Inflammatory macrophage treated with lipopolysaccharide for 1 hour (primary cell): ENCODE measurements at regions not wholly inside any gene's neighbourhood (a gene's known extent, or its start where the extent isn't known, plus 50 kb on each side); places are given as distances from the start of the nearest gene placed in this dataset.

Source experiments
- DNase-seq, 2 donors: peaks; one replicate each; pipeline ENCODE4 v3.0.0-alpha.2; 2020 to 2022

DNA sequence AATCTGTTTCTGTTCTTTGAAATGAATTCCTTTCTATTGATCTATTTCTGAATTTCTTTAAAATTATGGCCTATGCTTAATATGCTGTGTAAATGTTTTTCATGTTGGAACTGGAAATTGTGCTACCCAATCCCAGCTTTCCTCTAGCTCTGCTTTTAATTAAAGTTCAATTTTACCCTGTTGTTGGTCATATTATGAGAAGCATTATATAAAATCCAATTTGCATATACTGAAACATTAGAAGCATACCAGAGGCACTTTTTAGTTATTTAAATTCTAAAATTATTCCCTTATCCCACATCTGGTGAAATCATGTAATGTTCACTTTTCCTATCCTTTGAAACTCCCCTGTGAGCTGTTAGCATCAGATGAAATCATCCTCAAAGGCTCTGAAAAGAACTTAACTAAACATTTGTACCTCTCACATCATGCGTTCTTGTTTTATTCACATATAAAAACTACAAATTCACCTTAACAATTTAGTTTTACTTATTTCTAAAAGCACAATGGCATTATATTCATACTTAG lies 160.6 kb upstream of the COL21A1 start:
- no peak for DNase-seq

- no peak for DNase-seq
Observed at GRCh38 chr6:56406276-56407269, 159.2 kb upstream of the COL21A1 start.

DNA sequence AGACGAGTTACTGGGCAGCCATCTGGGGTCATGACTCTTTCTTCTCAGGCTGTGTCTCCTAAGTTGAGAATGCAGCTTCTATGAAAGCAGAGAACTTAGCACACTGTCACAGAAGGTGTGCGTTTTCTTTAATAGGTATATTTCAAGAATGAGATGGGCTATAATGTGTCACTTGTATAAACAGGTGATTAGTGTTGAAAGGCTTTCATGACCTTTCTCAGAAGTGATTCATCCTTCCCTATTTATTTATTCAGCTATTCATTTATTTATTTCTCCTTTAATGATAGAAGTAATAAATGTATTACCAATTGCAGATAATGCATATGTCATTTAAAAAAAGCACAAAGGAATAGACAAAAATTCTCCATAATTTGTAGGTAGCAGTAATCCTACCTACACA lies 157.2 kb upstream of the COL21A1 start:
- no peak for DNase-seq

DNA sequence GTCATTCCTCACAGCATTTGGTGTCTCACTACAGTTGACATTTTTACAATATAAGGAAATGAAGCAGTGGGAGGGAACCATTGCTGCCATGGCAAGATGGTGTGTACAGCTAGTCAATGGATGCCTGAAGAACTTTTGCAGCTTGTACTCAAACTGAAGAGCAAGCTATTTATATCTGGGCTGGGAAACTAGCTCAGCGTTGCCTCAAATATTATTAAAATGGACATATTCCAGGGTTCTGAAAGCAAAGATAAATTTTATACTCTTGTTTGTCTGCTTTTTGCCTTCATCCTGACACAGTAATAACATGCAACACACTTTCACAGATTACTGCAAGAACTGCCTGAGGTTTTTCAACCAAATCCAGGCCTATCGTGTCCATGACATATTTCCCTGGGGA lies 156.4 kb upstream of the COL21A1 start:
- no peak for DNase-seq

- no peak for DNase-seq
Observed at GRCh38 chr6:56401477-56402070, 154.2 kb upstream of the COL21A1 start.

GRCh38 chr6:56400273-56400672 lies 152.9 kb upstream of the COL21A1 start:
- DNase-seq = no peak

DNA sequence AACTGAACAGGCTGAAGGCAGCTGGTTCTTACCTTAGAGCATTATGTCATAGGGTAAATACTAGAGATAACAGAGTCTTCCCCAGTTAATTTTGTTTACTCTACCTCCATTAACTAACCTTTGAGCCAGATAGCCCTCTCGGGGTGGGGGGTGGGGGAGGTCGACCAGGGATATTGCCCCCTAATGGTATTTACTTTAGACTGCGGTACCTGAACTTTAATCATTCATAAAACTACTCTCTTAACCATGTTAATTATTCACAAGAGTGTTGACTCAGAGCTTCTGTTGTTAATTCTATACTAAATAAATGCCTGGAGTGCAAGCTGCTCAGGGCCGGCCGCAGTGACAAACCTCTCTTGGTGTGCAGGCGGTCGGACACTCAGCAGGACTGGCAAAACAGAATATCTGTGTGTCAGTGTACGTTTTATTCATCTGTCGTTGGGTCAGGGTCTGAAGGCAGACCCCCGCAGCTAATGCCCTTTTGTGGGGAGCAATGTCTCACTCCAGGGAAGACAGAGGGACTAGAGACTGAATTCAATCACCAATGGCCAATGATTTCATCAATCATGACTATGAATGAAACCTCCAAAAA lies 152.4 kb upstream of the COL21A1 start:
- no peak for DNase-seq

DNA sequence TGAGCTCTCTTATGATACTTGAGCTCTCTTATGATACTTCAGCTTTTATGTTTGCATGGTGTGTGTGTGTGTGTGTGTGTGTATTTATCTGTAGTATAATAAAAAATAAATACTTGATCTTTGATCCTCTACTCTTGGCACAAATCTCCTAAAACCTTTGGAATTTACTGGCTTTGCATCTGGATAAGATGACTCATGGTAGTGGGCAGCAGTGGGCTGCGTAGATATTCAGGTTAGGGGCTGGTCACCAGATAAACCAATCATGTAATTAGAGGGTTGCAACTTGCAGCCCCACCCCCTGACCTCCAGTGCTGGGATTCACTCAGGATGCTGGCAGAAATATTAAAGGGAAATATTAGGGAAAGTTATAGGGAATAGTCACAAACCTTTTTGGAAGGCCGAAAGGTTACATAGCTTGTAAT lies 151.9 kb upstream of the COL21A1 start:
- DNase-seq = no peak

DNA sequence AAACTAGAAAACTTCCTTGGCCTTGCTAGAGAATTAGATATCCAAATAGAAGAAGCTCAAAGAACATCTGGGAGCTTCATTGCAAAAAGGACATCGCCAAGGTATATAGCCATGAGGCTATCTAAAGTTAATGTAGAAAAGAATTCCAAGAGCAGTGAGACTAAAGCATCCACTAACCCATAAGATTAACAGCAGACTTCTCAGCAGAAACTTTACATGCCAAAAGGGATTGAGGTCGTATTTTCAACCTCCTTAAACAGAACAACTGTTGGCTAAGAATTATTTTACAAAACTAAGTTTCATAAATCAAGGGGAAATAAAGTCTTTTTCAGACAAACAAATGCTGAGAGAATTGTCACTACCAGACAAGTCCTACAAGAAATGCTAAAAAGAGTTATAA lies 149.1 kb upstream of the COL21A1 start:
- no peak for DNase-seq

DNA sequence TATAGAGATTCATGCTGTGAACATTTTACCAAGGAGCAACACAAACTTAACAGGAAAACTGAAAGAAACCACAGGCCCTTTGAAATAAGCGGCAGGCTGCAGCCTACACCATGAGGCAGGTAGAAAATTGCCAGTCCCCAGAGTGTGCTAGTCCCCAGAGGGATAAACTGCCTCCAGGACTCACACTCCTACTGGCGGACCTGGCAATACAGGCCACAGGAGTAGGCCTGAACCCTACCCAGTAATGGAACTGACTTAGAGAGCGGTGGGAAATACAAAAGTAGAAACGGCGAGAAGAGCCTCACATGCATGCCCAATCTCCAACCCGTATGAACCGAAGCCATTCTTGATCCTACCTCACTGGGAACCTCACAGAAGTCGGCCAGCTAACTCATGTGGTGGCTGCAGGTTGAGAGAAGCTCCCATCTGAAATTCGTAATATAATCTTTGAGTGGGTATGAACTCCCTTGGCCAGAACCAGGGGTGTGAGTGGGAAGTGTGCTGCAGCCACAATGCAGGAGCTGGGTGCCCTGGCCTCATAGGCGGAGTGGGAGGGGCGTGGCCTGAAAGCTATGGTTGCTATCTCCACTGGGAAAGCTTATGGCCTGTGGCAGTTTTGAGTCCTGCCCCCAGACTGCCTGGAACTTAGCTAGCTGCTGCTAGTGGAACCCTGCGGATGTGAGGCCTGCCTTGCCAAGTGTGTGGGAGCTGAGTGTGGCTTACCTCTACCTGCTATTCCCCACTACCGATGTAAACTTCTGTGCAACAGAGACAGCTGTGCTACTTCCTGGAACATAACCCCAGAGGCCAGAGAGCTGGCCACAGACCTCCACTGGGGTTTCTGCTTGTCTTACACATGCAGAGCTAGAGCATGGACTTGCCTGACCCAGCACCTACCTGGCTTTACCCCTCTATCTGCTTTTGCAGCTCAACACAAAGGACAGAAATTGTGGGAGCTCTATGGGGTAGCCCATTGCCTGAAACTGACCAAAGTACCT lies 146.5 kb upstream of the COL21A1 start:
- DNase-seq = no peak

DNA sequence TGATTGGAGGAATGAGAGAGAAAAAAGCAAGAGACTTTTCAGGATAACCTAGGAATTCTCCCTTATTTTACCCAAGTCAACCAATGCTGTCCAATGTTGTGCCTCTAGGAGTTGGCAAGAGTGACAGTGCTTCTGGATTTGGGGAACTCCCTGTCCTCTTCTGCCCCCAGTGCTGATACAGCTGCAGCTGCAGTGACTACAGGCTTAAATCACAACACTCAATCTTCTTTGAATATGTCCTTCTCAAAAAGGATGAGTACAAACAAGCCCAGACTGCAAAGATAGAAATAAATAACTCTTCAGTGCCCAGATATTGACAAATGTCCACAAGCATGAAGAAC lies 141.0 kb upstream of the COL21A1 start:
- peak in 1 of 2 donors; percentile 1 for DNase-seq

DNA sequence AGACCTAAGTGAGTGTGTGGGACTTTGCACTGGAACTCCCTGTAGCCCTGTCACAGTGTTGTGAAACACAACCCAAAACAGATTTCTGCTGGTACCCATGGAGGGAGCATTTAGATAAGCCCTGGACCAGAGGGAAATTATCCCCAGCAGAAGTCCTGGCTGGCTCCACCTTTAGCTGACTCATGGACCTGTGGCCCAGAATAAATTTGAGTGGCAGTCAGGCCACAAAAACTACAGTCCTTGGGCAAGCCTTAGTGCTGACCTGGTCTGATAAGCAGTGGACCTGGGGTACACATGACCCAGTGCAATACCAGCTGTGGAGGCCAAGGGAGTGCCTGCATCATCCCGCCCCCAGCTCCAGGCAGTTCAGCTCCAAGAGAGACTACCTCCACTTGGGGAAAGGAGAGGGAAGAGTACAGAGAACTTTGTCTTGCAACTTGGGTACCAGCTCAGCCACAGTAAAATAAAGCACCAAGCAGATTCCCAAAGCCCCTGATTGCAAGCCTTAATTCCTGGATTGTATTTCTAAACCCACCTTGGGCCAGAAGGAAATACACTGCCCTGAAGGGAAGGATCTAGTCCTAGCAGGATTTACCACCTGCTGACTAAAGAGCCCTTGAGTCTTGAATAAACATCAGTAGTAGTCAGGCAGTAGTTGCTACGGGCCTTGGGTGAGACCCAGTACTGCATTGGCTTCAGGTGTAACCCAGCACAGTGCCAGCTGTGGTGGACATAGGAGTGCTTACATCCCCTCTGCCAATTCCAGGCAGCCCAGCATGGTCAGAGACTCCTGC lies 140.4 kb upstream of the COL21A1 start:
- no peak for DNase-seq

- DNase-seq = no peak
Observed at GRCh38 chr6:56386717-56387116, 139.3 kb upstream of the COL21A1 start.

DNA sequence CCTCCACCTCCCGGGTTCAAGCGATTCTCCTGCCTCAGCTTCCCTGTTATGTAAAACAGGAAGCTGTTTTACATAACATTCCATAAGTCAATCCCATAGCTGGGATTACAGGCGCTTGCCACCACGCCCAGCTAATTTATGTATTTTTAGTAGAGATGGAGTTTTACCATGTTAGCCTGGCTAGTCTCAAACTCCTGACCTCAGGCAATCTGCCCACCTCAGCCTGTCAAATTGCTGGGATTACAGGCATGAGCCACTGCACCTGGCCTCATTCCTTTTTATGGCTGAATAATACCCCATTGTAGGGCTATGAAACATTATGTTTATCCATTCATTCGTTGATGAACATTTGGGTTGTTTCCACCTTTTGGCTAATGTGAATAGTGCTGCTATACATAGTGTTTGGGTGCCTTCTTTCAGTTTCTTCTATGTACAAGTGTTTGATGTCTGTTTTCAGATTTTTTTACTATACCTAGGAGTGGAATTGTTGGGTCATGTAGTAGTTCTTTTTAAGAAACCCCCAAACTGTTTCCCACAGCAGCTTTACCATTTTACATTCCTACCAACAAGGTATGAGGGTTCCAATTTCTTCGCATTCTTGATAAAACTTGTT lies 138.7 kb upstream of the COL21A1 start:
- no peak for DNase-seq

- no peak for DNase-seq
Observed at GRCh38 chr6:56383160-56383559, 135.8 kb upstream of the COL21A1 start.

DNA sequence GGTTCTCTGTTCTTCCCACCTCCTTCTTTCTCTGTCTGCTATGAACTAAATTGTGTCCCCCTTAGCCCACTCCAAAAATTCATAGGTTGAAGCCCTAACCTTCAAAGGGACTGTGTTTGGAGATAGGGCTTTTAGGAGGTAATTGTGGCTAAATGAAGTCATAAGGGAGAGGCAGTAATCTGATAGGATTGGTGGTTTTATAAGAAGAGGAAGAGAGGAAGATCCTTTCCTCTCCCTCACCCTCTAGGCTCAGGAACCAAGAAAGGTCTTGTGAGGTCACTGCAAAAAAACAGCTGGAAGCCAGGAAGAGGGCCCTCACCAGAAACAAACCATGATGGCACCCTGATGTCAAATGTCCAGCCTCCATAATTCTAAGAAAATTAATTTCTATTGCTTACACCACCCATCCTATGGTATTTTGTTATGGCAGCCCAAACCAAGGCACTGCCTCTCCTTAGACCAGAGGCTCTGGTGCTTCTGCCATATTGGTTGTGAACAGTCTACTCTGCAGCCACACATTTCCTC lies 135.1 kb upstream of the COL21A1 start:
- DNase-seq = no peak

DNA sequence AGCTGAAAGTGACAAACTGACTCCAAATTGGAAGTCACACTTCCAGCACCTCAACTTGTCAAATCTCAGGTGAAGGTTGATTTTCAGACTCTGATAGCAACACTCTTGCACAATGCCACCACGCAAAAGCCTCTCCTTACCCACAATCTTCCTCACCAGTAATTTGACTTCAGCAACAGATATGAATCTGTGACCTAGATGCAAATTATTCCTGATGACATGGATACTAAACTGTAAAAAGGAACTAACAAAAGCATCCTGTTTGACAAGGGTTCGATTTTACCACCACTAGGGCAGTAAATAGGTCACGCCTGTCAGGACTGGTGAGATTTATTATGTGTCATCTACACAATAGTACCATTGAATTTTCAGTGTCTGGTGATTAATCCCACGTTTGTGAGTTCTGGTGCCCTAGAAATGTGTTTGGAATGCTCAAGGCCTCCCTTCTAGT lies 134.4 kb upstream of the COL21A1 start:
- DNase-seq = no peak

- no peak for DNase-seq
Observed at GRCh38 chr6:56380476-56380875, 133.1 kb upstream of the COL21A1 start.

GRCh38 chr6:56378966-56379585 lies 131.7 kb upstream of the COL21A1 start:
- no peak for DNase-seq

GRCh38 chr6:56378507-56378906 lies 131.1 kb upstream of the COL21A1 start:
- DNase-seq = no peak
